UCSD-AML1 (cell line): ENCODE measurements at regions not wholly inside any gene's neighbourhood (a gene's known extent, or its start where the extent isn't known, plus 50 kb on each side); places are given as distances from the start of the nearest gene placed in this dataset.

Experiments
- DNase-seq: peaks from one replicate; lab custom pipeline; 2025; ENCODE audit not compliant: unreplicated experiment; lab: John Stamatoyannopoulos, UW

DNA sequence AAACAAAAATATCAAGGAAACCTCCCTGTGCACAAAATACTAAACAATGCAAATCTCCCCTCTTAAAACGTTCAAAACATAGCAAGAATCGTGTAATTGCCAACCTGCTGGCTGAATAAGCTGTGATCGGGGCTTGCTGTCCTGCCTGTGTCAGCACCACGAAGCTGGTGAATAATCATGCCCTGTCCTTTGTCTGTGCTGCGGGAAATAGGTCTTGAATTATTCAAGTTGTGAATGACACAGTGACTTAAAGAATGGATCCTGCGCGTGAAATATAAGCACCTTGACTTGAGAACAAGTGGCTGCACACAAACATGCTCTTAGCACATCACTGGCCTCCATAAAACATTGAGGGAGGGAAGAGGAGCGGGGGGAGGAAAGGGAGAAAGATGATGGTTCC, 130.2 kb downstream of the OAT start:
- DNase-seq, result no peak

DNA sequence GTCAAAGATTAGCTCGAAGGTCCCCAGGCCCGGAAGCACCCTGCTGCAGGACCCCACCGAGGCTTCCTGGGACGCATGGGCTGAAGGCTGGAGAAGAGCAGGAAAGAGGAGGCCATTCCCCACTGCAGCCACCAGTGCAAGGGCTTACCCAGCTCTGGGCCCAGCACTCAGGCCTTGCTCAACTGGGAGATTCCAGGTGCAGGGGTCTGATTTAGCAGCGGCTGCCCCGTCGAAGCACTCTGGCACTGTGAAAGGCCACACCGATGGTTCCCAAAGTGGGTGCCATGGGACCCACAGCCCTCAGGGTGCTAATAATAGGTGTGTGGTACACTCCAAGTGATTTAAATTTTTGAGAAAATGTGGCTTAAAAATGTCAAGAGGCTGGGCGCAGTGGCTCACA, 130.9 kb downstream of the OAT start:
- no peak for DNase-seq

DNA sequence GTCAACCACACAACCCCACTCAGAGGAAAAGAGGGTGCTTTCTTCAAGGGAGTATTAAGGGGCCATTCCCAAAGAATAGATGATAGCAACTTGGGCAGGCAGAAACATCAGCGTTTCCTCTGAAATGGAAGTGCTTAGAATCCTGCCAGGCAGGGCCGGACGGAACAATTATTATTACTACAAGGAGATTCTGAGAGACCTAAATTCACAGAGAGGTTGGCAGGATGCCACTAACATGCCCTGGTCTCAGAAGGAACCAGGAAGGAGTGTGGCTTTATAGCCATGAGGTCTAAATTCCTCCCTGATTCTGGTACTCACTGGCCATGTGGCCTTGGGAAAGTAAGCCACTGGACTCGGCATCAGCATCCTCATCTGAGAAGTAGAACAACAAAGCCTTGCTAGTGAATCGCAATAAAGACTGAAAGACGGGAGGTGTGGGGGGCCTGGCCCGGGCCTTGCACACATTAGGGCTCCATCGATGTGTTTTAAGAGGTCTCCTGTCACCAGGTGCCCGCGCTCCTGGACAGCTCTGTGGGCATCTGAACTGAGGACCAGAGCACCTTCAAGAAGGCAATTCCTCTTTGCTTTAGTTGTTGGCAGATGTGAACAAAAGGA, 131.5 kb downstream of the OAT start:
- no peak for DNase-seq

DNA sequence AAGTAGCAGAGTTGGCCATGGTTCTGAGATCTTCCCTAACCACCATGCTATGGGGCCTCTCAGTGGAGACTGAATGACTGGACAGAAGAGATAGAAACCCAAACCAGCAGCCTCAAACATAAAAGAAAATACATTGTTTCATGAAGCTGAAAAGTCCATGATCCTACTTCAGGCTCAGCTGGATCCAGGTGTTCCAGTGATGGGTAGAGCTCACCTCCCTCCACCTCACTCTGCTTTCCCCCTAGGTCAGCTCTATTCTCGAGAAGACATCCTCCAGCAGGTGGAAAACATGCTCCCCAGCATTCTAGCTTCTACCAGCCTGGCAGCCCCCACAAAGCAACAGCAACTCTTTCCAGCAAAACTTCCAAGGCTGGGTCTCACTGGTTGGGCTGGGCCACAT, 132.1 kb downstream of the OAT start:
- DNase-seq, result no peak

DNA sequence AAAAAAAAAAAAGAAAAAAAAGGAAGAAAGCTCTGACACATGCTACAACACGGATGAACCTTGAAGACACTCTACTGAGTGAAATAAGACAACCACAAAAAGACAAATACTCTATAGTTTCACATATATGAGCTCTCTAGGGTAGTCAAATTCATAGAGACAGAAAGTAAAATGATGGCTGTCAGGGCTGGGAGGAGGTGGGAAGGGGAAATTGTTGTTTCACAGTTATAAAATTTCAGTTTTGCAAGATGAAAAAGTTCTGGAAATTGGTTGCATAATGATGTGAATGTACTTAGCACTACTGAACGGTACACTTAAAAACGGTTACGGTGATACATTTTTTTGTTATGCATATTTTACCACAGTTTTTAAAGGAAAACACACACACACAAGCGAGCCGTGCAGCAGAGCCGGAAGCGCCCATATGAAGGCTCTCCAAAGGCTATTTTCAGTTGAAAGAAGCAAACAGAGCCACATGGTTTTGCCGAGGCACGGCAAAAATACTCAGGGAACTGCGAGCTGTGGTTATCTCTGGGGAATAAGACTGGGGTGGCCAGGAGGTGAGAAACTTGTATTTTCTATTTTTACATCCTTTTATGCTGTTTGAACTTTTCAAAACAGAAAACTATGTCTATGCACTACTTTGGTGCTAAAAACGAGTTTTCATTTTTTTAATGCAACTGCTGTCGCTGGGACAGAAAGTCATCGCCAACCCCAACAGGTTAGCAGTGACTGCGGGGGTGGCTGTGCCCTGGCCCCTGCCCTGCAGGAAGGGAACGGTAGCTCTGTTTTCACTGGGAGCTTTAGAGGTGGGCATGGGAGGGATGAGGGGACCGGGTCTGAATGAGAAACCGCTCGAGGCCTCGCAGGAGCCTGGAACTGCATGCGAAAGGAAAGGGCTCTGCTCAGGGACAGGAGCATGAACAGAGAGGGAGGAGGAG, 132.9 kb downstream of the OAT start:
- DNase-seq, result no peak

DNA sequence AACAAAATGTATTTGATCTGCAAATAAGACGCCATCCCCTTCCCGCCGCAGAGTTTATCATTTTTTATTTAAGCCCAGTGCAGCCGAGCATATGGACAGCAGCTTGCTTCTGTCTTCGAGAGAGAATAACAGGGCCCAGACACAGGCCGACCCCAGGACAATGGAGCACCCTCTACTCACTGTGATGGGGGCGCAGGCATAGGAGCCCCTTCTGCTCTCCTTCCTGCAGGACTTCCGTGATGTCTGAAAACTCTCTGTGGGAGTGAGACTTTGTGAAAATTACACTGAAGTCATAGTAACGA, 134.8 kb downstream of the OAT start:
- DNase-seq, result no peak

DNA sequence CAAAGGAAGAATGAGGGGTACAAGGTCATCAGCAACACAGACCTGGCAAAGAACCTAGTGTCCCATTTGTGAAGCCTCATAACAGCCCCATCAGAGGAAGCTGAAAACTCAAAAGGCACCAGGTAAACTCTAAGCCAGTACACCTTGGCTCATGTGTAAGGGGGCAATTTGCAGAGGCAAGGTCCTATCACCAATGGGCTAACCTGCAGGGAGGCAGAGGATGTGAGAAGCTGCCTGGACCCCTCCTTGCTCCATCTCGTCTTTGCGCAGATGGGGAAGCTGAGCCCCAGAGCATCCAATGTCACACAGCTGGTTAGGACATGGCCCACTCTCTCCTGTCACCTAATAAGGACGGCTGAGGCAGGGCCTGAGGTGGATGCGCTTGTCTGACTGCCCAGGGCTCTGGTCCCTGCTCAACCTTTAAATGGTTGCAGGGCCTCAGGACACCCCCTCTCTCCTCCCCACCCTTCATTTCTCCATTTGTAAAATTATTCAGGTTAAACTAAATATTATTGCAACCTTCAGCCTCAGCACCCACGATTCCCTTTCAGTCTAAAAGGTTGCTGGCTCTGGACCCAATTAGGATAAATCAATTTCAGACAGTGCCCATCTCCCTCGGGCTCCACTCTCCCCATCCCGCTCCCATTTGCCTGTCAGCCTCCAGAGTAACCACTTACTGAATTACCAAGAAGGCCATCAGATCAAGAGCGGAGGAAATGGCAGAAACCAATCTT, 135.3 kb downstream of the OAT start:
- no peak for DNase-seq

DNA sequence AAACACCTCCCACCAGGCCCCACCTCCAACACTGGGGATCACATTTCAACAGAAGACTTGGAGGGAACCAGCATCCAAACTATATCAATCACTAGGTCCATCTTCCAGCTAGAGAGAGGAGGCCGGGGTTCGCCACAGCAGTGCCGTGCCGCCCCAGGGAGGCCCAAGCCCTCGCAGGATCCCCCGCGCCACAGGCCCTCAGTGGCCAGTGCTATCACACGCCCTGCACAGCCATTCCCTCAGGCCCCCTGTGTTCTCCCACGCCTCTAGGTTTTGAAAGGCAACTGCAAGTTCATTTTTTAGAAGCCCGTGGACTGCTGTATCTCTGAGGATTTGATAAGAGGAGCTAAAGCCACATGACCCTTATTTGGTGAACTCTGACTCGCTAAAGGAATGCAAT, 136.4 kb downstream of the OAT start:
- no peak for DNase-seq

DNA sequence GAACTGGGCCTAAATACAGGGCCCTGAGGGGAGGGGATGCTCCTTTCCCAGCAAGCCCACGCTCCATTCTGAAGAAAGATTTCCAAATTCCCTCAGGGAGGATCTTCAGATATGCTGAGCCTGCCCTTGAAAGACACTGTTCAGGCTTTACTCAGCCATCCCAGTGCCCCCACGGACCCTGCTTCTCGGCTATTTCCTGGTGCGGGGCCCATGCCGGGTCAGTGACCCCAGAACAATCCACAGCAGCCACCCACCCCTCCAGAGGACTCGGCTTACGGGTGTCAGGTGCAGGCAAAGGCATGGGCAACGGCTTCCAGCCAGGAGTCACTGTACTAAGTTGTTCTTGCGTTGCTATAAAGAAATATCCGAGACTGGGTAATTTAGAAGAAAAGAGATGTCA, 137.1 kb downstream of the OAT start:
- no peak for DNase-seq

DNA sequence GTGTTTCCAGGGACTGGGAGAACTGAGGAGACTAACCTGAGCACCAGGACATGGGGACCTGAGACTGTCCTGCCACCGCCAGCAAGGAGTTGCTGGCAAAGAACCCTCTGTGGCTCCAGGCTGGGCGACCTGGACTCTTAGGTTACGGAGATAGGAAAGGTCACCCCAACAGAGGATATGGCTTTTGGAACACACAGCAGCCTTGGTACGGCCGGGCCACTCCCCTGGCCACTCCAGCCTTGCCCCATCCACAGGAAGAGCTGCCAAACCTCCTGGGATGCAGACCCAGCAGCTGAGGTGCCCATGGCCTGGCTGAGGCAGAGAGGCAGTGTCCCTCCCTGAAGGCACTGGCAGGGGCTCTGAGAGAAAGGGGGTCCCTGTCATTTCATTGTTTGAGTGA, 137.8 kb downstream of the OAT start:
- no peak for DNase-seq

DNA sequence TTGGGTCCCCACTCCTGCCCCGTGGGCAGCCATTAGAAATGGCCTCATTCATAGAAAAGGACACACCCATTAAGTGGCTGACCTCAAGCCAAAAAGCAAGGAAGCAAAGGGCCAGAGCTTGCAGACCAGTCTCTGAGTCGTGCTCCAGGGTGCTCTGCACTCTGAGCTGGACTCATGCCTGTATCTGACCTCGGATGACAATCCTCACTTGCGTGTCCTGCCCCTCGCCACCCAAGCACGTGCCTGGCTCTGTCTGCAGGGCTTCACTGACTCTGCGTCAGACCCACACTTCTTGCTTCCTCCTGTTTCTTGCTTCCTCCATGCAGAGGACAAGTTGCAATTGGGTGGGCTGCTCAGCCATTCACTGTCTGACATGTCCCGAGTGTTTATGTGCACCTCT, 138.8 kb downstream of the OAT start:
- no peak for DNase-seq

DNA sequence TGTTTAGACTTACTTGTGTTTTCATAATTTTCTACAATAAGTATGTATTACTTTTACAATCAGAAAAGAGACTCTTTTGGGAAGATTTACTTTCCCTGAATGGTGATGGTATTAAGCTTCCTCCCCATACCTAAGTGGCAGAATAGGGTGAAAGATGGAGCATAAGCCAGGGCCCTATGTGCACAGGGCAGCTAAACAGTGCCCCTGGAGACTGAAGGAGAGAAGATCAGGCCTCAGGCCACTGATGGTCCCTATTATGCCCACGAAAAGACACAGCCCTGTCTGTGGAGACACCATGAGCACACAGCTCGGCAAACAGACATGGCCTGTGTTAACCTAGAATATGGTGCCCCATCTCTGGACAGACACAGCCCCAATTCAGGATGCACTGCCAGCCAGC, 139.4 kb downstream of the OAT start:
- DNase-seq, result no peak

DNA sequence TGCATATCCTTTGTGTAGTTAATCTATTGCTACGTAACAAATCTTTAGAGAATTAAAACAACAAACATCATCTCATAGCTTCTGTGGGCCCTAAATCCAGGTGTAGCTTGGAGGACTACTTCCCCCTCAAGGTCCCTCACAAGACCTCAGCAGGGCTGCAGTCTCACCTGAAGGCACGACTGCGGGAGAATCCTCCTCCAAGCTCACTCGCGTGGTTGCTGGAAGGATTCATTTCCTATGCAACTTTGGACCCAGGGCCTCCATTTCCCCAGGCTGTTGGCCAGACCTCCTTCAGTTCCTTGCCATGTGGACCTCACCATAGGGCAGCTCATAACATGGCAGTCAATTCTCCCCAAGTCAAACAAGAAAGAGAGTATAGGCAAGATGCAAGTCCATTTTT, 140.4 kb downstream of the OAT start:
- no peak for DNase-seq

DNA sequence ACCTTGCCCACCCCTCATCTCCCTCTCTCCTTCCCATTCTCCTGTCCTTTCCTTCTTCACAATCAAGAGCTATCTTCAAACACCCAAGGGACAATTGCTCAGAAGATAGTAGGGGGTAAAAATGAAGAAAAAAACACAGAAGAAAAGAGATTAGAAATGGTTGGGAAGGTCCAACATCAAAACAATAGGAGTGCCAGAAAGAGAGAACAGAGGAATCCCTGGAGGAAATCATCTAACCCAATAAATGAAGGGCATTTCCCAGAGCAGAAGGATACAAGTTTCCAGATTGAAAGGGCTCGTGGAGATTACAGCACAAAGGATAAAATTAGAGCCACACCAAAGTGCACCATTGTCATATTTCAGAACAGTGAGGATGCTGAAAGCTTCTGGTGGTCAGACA, 145.6 kb downstream of the OAT start:
- no peak for DNase-seq

DNA sequence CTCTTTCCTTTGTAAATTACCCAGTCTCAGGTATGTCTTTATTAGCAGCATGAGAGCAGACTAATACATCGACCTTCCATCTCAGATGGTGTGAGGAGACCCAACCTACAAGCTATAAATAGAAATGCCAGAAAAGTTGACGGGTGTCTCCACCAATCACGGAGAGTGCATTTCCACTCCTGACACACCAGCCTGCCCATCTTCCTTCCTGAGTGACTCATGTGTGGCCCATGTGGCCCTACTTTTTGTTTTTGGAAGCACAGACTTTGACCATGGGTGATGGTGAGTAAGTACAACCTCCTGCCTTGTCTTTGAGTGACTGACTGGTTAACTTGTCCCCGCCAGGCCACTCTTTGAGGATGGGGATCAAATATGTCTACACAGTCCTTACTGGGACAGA, 147.0 kb downstream of the OAT start:
- no peak for DNase-seq

DNA sequence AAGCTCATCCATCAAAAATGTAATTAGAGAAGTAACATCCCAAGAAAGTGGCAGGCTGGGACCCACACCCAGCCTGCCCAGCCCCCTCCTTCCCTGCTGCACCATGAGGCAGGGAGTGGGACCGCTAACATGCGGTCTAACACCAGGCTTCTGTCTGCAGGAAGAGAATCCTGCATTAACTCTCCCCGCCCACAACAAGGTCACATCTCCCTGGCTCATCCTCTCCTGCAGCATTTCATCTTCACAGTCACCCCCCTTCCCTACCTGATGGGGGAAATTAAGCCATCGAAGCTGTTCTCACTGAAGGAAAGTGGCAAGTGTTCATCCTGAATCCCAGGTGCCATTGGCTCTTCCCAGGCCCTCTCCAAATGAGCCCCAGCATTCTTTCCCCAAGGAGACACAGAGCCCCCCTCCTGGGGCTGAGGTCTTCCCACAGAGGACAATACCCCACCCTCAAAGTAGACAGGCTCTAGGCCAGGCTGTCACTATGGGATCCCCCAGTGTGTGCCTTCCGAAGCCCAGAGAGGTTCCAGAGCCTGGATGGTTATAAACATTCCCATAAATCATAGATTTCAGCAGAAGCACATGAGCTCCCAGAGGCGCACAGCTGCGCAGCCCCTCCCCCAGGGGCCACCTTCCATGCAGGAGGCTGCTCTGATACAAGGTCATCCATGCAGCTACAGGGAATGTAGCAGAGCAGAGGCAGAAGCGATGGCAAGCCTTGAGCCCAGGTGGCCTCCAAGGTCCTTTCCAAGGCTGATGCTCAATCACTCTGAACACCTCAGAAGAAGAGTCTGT, 148.0 kb downstream of the OAT start:
- no peak for DNase-seq

DNA sequence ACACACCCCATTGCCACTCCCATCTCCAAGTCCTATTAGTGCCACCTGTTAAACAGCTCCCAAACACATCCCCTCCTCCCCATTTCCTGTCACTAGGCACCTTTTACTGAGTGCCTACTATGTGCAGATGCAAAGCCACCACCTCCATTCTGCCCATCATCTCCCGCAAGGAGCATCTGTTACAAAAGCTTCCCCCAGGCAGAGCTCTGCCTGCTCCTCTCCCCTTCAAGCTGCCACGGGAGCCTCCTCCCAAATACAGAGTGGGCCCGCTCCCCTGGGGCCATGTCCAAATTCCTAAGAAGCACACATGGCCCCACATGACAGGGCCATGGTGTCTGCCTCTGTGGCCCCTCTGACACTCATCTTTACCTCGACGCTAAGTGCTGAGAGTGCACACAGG, 149.7 kb downstream of the OAT start:
- no peak for DNase-seq

DNA sequence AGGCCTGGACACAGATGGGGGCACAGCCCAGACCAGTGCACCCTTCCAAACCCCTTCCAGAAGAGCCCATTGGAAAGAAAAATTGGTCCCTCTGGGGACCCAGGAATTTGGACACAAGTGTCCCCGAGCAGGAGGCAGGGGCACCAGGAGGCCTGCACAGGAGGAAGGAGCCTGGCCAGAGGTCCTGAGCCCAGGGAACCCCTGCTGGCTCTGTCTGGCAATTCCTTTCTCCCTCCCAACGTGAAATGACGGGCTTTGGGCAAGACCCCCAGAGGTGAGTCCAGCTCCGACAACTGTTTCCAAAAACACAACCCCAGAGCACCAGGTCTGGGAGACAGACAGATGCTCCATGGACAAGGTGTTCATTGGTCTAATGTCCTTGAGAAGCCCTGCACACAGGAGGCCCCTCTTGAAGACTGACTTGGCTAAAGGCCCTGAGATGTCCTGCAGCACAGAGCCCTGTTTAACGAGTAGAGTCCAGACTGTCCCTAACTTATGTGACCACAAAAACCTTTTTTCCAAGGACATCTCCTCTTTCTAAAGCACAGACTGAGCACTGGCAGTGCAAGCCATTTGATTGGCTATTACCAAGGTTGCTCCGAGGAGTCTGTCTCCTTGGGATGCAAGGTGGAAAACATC, 150.7 kb downstream of the OAT start:
- no peak for DNase-seq

DNA sequence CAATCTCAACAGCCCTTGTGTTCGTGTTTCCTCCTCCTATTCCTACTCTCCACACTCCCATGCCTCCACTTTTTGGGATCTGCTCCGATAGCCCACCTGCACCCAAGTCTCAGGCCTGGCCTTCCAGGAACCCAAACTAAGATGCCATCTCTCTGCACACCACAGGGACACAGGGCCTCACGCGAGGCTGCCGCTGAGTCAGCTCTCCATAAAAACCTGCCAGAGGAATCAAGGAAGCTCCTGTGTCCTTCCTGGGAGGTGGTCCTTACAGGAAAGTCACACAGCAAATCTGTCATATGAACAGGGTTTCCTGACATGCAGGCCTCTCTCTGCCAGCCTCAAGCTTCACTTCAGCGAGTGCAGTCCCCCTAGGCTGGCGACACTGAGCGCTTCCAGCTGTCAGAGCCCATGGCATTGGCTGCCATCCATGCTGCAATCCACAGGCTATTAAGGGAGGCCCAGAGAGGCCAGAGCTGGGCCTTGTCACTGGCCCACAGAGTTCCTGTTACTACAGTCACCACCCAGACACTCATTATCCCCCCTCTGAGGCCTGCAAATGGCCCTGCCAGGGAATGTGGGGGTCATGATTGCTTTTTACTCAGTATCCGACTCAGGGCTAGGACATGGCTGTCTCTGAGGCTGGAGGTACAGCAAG, 151.4 kb downstream of the OAT start:
- DNase-seq, result no peak

DNA sequence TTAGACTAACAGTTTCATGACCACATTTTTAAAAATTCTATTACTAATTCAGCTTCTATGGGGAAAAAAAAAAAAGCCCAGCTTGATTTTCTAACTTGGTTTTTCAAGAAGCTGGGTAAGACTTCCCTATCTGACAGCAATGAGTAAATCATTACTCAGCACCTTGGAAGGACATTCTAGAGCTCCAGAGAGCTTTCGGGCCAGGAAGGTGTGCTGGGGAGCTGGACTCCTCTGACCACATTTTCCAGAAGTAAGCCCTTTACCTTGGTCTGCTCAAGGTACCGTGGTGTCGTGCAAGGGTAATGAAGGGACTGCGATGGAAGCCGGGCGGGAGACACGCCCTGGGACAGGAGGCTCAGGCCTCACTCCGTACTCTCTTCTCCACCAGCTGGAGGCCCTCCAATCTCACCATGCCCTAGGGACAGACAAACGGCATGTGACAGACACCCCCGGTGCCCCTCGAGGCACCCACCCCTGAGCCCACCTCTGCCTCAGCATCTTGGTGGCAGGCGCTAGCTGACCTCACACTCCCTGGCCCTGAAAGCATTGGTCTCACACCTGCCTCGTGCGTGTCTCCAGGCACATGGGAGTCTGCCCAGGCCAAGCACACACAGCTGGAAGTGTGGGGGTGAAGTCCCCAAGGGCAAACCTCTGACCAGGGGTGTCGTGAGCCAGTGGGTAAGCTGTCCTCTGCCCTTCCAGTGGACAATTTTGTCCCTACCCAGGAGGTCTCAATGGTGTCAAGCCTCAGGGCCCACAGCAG, 152.1 kb downstream of the OAT start:
- DNase-seq, result no peak
